RKO (cell line): ENCODE measurements at regions not wholly inside any gene's neighbourhood (a gene's known extent, or its start where the extent isn't known, plus 50 kb on each side); places are given as distances from the start of the nearest gene placed in this dataset.
"Not testable (repeated sequence)": the region's sequence is repeated elsewhere in the genome, so short reads cannot be mapped to it uniquely, and the experiment has no call there.

Experiments
- DNase-seq: peaks from one replicate; pipeline ENCODE4 v3.0.0-alpha.2; 2016; ENCODE audit warnings: low spot score

GRCh38 chrX:27404366-27404765 is 58.8 kb downstream of the PPP4R3C start:
- no peak for DNase-seq

DNA sequence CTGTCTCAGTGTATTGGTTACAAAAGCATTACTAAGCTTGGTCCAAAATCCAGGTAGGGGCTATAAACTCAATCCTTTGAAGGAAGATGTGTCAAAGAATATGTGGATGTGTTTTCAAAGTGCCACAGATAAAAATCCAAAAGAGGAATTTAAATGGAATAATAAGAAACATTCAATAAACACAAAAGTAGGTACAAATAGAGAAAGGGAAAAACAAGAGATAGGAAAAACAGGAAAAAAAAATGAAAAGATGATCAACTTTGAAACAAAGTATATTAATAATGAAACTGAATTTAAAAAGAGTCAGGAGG is 64.0 kb downstream of the PPP4R3C start:
- no peak for DNase-seq

- no peak for DNase-seq
Measured at GRCh38 chrX:27391623-27392022, 71.5 kb downstream of the PPP4R3C start.

DNA sequence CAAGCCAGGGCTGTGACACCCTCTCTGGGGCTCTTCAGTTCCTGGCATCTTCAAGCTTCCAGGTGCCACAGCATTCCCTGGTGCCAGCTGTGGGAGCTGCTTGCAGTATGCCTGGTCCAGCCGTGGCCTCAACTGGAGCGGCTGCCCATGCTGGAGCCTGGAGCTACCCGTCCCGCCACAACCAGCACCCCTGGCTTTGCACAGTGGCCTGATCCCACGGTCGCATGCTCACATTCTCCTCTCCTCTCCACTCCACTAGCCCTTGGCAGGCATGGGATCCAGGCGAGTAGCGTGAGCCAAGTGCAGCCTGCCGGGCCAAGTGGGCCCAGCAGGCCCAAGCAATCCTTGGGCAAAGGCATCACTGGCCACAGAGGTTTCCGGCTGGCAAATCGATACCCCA is 81.7 kb downstream of the PPP4R3C start:
- DNase-seq = no peak

DNA sequence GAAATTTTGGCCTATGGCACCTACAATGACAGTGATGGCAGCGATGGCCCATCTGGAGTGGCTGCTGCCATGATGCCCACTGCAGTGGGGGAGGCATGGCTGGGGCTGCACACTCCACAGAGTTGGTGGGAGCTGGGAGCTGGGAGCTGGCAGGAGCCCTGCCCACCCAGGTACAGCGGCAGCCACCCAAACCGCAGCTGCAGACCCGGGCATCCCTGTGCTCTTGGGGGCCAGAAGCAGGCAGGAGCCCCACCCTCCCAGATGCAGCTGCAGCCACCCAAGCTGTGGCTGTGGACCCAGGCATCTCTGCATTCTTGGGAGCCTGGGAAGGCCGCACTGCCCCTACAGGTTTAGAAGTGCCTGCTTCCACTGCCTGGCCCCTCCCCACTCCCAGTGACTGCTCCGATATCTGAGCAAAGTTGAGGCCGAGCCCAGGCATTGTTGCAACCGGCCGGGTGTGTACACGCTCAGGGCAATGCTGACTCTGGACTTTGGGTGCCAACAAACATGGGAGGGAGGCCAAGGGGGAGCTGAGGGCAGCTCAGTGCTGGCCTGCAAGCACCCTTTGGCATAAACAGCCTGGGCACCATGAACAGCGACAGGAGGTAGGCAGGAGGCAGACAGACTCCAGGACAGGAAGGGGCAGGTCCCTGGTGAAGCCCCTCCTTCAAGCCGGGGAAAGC is 82.8 kb downstream of the PPP4R3C start:
- DNase-seq = no peak

DNA sequence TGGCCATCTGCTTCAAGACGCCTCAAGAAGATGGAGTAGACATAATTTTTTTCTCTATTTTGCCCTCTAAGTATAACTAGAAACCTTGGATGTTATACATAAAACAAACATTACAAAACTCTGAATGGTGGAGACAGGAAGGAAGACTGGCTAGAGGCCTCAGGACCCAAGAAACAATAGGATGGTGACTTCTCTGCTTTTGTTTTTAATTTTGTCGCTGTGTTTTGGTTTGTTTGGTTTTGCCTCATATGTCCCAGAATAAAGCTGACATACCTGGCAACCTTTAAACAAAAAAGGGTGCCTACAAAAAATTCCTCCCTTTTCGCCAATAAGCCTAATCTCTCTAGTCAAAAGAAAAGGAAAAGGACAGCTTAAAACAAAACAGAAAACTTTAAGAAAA is 109.1 kb downstream of the PPP4R3C start:
- DNase-seq = no peak

- no peak for DNase-seq
Measured at GRCh38 chrX:27350476-27350875, 112.7 kb downstream of the PPP4R3C start.

- peak; percentile 78 for DNase-seq
Measured at GRCh38 chrX:27336466-27337091, 126.6 kb downstream of the PPP4R3C start.

DNA sequence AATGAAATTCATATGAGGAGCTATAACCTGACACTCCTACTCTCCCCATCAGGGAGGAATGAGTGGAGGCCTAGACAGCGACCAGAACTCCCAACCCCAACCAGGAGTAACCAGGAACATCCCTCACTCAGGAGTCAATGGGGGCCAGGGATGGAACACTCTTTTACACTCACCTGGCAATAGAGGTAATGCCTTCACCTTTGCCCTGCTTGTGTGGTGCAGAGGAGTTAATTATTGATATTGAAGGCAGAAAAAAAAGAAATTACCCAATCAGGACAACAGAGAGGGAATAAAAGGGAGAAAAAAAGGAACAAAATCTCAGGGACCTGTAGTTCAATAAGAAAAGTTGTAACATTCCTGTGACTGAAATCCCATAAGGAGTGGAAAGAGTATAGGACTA is 141.5 kb downstream of the PPP4R3C start:
- DNase-seq = no peak

DNA sequence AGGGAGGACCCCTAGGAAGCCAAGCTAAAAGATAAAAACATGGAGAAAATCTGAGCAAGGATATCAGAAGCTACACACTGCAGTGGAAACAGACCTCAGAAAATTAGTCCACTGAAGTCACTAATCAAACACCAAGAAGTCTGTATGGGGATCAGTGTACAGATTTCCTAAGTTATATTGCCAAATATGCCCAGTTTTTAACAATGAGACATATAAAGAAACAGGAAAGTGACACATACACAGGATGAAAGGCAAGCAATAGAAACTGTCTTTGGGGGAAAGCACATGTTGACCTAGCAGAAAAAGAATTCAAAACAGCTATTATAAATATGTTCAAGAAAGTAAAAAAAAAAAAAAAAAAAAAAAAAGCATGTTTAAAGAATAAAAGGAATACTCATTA is 153.7 kb downstream of the PPP4R3C start:
- no peak for DNase-seq

DNA sequence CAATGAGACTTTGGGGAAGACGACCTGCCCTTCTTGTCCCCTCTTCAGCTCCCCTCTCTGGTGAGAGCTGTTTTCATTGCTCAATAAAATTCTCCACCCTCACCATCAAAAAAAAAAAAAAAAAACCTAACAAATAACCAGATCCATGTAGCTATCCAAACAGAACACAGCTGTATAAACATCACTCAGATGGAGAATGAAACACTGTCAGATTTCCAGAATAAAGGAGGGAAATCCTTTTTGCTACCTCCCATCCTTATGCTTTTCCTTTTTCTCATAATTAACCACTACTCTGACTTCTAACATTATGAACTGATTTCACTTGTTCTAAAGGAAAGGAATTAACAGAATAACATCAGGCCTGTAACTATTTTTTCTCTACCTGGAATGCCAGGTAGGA is 155.6 kb downstream of the PPP4R3C start:
- no peak for DNase-seq

DNA sequence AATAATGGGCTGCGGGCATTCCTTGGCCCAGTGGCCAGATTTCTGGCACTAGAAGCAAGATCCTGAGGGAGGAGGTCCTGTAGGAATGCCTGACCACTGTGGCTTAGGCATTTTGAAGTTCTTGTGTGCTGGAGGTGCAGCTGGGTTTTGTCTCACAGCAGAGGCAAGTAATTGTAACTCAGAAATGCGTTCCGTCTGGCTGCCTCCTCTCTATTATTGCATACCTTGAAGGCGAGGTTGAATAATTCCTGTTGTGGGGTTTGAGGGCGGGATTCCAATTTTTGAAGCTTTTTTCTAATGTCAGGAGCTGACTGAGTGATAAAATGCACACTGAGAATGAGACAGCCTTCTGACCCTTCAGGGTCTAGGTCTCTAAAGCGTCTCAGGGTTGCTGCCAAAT is 170.6 kb downstream of the PPP4R3C start:
- not testable (repeated sequence) for DNase-seq

GRCh38 chrX:27276751-27277150 is 186.4 kb downstream of the PPP4R3C start:
- DNase-seq = peak; percentile 64

DNA sequence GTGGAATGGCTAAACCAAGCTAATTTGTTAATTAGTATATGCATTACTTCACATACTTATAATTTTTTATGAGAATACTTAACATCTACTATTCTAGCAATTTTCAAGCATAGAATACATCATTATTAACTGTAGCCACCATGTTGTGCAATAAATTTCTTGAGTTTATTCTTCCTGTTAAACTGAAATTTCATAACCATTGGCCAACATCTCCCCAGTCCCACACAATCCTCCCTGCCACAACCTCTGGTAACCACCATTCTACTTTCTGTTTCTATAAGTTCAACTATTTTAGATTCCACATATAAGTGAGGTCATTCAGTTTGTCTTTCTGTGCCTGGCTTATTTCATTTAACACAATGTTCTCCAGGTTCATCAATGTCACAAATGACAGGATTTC is 208.5 kb downstream of the PPP4R3C start:
- no peak for DNase-seq

- DNase-seq = no peak
Measured at GRCh38 chrX:27251369-27251768, 211.8 kb downstream of the PPP4R3C start.

DNA sequence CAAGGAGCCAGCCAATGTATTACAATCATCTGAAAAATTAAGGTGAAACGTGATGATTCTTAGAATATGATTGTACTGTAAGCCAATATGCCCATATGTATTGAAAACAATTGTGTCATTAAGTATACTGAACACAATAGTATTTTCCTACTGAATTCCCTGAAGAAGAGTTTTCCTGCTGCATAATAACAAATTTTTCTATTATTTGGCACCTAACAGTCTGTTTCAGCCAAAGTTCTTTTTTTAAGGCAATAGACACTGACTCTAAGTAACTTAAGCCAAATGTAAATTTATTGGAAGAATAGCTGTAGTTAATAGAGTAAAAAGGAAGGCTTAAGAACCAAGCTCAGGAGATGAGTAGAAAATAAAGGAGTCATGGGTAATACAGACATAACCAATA is 220.6 kb downstream of the PPP4R3C start:
- no peak for DNase-seq

DNA sequence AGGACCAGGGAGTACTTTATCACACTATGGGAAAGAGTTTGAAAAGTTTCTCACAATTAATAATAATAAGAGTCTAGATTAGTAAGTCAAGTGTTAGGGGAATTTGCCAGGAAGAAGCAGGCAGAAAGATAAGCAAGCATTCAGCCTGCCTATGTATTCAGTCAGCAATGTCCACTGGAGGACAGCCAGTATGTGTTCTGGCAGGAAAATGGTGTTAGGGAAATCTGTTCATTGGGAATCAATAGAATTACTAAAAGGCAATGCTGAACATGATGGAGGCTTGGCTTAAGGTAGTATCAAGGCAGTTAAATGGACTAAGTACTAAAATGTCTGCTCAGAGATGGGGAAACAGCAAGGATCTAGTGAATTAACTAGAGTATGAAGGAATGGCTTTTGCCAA is 221.2 kb downstream of the PPP4R3C start:
- no peak for DNase-seq

DNA sequence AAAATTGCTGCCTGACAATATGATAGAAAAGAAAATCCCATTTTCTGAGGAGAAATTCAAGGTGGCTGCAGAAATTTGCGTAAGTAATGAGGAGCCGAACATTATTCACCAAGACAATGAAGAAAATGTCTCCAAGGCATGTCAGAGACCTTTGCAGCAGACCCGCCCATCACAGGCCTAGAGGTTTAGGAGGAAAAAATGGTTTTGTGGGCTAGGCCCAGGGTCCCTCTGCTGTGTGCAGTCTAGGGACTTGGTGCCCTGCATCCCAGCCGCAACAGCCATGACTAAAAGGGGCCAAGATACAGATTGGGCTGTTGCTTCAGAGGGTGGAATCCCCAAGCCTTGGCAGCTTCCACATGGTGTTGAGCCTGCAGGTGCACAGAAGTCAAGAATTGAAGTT is 223.1 kb downstream of the PPP4R3C start:
- not testable (repeated sequence) for DNase-seq

DNA sequence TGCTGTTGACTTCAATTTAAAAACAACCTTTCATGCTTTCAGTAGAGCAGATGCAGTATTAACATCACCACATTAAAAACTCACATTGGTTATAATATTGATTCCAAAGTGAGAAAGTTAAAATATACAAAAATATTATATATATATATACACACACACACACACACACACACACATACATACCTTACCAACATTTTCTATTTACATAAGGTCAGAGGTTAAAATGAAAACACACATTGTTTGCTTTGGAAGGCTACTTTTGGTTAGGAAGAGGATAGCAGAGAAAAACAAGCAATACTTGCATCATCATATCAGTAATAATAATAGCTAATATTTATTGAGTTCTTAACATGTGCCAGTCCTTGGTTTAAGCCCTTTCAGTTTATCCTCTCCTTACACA is 226.5 kb downstream of the PPP4R3C start:
- no peak for DNase-seq

DNA sequence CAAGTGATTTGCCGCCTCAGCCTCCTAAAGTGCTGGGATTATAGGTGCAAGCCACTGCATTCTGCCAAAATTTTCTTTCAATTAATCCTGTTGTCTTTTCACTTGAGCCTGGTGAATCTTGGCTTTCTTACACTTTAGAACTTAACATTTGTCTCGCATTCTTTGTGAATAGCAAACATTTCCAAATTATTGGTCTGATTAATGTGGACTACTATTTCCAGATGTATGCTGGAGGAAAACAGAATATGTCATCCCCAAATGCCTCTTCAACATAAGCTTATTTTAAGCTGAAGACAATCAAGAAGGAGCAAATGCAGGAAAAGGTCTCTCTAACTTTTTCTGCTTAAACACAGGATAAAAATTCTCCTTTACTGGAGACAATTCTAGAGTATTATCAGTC is 233.4 kb downstream of the PPP4R3C start:
- DNase-seq = no peak

GRCh38 chrX:27222661-27223060 is 240.5 kb downstream of the PPP4R3C start:
- no peak for DNase-seq

DNA sequence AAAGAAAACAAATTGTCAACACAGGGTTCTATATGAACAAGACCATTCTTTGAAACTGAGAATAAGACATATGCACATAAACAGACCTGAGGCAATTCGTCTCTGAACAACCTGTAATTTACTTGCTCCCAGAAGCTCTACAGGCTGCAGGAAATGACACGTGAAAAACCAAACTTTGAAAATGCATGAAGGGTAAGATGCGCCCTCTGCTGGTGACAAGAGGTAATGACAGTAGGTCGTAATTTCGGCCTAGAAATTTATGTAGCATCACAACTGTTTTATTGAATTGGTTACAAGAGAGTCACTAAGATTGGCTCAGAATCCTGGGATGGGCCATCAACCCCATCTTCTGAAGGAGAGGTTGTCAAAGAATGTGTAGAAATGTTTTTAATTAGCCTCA is 276.5 kb downstream of the PPP4R3C start:
- DNase-seq = peak; percentile 78

DNA sequence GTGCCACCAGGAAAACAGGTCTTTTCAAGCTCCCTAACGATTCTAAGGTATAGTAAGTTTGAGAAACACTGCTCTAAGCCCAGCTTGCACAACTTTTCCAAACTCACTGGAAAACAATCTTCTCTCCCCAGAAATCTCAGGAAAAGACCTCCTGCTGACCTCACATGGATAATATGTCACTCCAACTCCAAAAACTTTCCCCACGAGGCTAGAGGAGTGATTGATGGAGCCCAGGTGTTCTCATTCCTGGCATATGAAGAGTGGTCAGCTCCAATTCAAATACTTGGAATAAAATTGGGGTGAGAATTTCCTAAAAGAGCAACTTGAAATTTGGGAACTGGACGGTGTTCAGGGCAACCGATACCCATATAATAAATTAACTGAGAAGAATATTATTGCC is 299.9 kb downstream of the PPP4R3C start:
- DNase-seq = no peak

DNA sequence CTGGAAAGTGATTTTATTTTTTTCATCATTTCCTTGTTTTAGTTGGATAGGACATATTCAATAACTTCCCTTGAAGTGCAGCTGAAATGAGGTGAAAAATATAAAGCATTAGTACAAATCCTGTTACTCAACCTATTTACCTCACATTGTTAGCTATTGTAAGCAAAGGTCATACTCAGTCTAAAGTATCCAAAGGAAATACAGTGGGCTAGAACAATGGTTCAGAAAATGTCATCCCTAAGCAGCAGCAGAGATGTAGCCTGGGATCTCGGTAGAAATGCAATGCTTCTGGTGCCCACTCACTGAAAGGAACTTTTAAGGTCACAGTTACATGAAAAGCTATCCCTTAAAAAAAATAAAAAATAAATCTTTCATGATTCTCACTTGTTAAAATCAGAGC is 300.6 kb downstream of the PPP4R3C start:
- no peak for DNase-seq
